Endothelial cell (in vitro differentiated cells): ENCODE measurements at regions not wholly inside any gene's neighbourhood (a gene's known extent, or its start where the extent isn't known, plus 50 kb on each side); places are given as distances from the start of the nearest gene placed in this dataset.

Experiments used
- DNase-seq: peaks from one replicate; pipeline ENCODE4 v3.0.0; 2021; ENCODE audit warnings: low spot score
- H3K27ac Mint-ChIP-seq: one replicate; pipeline ENCODE4 v1.8.0; 2021; ENCODE audit warnings: mixed read lengths, inconsistent platforms; ENCODE audit not compliant: unreplicated experiment
- H3K27me3 Mint-ChIP-seq: one replicate; pipeline ENCODE4 v1.8.0; 2021; ENCODE audit warnings: mild to moderate bottlenecking, moderate library complexity, mixed read lengths, inconsistent platforms; ENCODE audit not compliant: unreplicated experiment
- H3K36me3 Mint-ChIP-seq: one replicate; pipeline ENCODE4 v1.8.0; 2021; ENCODE audit warnings: mild to moderate bottlenecking, low read depth, mixed read lengths, inconsistent platforms; ENCODE audit not compliant: unreplicated experiment
- H3K4me1 Mint-ChIP-seq: one replicate; pipeline ENCODE4 v1.8.0; 2021; ENCODE audit warnings: mild to moderate bottlenecking, mixed read lengths, inconsistent platforms; ENCODE audit not compliant: unreplicated experiment
- H3K4me3 Mint-ChIP-seq: one replicate; pipeline ENCODE4 v1.8.0; 2021; ENCODE audit warnings: mild to moderate bottlenecking, mixed read lengths, inconsistent platforms; ENCODE audit not compliant: unreplicated experiment
- H3K9me3 Mint-ChIP-seq: one replicate; pipeline ENCODE4 v1.8.0; 2021; ENCODE audit warnings: mixed read lengths, inconsistent platforms; ENCODE audit not compliant: unreplicated experiment
- CTCF ChIP-seq: fragments of 200-600 bp; sonication (generic); IDR thresholded peaks from one replicate; pipeline ENCODE4 v1.5.0; 2021; ENCODE audit warnings: antibody characterized with exemption; ENCODE audit not compliant: unreplicated experiment

DNA sequence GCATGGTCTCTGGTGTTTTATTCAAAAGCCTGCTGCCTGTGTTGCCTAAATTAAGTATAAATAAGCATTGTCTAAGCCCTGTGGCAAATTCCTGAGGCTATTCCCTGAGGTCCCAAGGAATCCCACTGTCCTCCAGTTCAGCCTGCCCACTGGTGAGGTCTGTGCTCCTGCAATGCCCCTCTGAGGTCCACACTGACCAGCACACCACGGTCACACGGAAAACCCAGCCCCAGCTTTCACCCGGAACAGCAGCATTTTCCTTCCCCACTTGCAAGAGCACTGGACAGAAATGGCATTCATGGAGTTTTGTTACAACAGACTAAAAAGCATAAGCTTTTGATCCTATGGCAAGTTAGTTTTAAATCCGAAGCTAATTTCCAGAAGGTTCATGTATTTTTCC, 234.0 kb downstream of the KLF13 start:
- TF ChIP-seq CTCF, result no peak
- DNase-seq, result no peak
- no peak overlapping the region for H3K27ac Mint-ChIP-seq
- H3K9me3 Mint-ChIP-seq, result no peaks in the 10 kb centered on the region
- no peak overlapping the region for H3K4me3 Mint-ChIP-seq
- no peaks in the 10 kb centered on the region for H3K36me3 Mint-ChIP-seq
- H3K27me3 Mint-ChIP-seq, result peaks cover 1% of the 10 kb centered on the region
- H3K4me1 Mint-ChIP-seq, result no peaks in the 10 kb centered on the region

- Mint-ChIP-seq H3K36me3 (no peaks in the 10 kb centered on the region), H3K27ac (no peak overlapping the region), H3K9me3 (no peaks in the 10 kb centered on the region), H3K4me1 (no peaks in the 10 kb centered on the region), H3K27me3 (peaks cover 1% of the 10 kb centered on the region), H3K4me3 (no peak overlapping the region)
- no peak for DNase-seq
- no peak for TF ChIP-seq CTCF
Measured at GRCh38 chr15:31561156-31561555, 234.5 kb downstream of the KLF13 start.

GRCh38 chr15:31563001-31563400, 236.4 kb downstream of the KLF13 start:
- Mint-ChIP-seq H3K9me3 (no peaks in the 10 kb centered on the region), H3K27ac (no peak overlapping the region)

GRCh38 chr15:31563421-31563820, 236.8 kb downstream of the KLF13 start:
- H3K9me3 Mint-ChIP-seq, result no peaks in the 10 kb centered on the region
- H3K27me3 Mint-ChIP-seq, result peaks cover 1% of the 10 kb centered on the region
- H3K4me3 Mint-ChIP-seq, result no peak overlapping the region
- DNase-seq, result no peak
- H3K4me1 Mint-ChIP-seq, result no peaks in the 10 kb centered on the region
- no peak overlapping the region for H3K27ac Mint-ChIP-seq
- no peak for TF ChIP-seq CTCF
- no peaks in the 10 kb centered on the region for H3K36me3 Mint-ChIP-seq

More at GRCh38 chr15:31563001-31563400, 236.4 kb downstream of the KLF13 start:
- Mint-ChIP-seq H3K4me3 (no peak overlapping the region), H3K27me3 (peaks cover 1% of the 10 kb centered on the region), H3K4me1 (no peaks in the 10 kb centered on the region), H3K36me3 (no peaks in the 10 kb centered on the region)
- no peak for TF ChIP-seq CTCF
- no peak for DNase-seq

DNA sequence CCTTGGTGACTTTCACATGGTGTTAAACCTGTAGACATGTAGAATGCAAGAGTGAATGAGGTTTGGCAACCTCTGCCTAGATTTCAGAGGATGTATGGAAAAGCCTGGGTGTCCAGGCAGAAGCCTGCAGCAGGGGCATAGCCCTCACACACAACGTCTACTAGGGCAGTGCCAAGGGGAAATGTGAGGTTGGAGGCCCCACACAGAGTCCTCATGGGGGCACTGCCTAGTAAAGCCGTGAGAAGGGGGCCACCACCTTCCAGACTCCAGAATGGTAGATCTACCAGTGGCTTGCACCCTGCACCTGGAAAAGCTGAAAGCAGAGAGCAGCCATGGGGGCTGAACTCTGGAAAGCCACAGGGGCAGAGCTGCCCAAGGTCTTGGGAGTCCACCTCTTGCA, 241.2 kb downstream of the KLF13 start:
- peaks cover 1% of the 10 kb centered on the region for H3K27me3 Mint-ChIP-seq
- no peak for DNase-seq
- no peaks in the 10 kb centered on the region for H3K36me3 Mint-ChIP-seq
- H3K27ac Mint-ChIP-seq, result no peak overlapping the region
- H3K4me3 Mint-ChIP-seq, result no peak overlapping the region
- no peak for TF ChIP-seq CTCF
- peaks cover 8% of the 10 kb centered on the region for H3K4me1 Mint-ChIP-seq
- no peaks in the 10 kb centered on the region for H3K9me3 Mint-ChIP-seq
